GM12865 (cell line): ENCODE measurements at regions not wholly inside any gene's neighbourhood (a gene's known extent, or its start where the extent isn't known, plus 50 kb on each side); places are given as distances from the start of the nearest gene placed in this dataset.
"Not testable (repeated sequence)": the region's sequence is repeated elsewhere in the genome, so short reads cannot be mapped to it uniquely, and the experiment has no call there.

Experiments used
- DNase-seq: peaks from one replicate; pipeline ENCODE4 v3.0.0; 2010; ENCODE audit warnings: low read depth
- H3K4me3 ChIP-seq: 2 replicates; pipeline ENCODE4 v1.5.1; 2011; ENCODE audit warnings: mild to moderate bottlenecking, low read depth, low read length, control low read depth
- CTCF ChIP-seq: IDR thresholded peaks from 2 replicates; pipeline ENCODE4 v1.5.1; 2011; ENCODE audit warnings: low read length, control low read depth, low read depth, inconsistent platforms; ENCODE audit not compliant: insufficient read depth; ENCODE audit errors: missing control alignments

DNA sequence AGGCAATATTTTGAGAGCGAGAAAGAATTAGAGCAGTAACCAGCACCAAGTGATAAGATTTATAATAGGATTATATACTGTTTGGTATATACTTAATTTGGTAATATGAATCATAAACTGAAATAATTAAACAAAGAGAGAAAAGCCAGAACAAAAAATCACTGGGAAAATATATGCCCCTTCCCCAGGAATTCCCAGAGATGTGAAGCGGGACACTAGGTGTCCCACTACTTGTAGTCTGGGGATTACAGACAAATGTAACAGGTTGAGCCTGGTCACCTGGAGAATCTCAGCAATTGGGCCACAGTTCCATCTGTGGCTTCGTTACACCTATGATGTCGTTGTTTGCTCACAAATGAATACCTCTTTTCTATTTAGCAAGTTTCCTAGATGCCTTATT, 256.1 kb upstream of the CHAC2 start:
- no peak for DNase-seq
- TF ChIP-seq CTCF: no peak
- H3K4me3 ChIP-seq: no peak overlapping the region

DNA sequence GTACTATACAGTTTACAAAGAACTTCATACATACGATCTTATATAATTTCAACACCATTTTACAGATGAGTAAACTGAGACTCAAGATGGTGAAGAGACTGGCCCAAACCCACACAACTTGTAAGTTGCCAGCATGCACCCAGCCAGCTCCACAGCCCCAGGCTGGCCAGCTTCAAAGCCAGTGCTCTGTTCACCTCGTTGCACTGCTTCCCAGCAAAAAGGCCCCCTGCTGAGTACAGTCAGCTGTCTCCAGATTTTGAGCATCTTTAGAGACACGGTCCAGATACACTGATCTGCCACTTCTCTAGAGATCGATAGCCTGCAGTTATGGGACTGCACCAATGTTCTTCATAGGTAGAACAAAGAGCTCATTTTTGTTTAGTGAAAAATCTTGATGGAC, 257.2 kb upstream of the CHAC2 start:
- H3K4me3 ChIP-seq: no peak overlapping the region
- no peak for TF ChIP-seq CTCF
- no peak for DNase-seq

GRCh38 chr2:53509831-53510388, 257.7 kb upstream of the CHAC2 start:
- TF ChIP-seq CTCF: no peak
- DNase-seq: no peak
- no peak overlapping the region for H3K4me3 ChIP-seq

DNA sequence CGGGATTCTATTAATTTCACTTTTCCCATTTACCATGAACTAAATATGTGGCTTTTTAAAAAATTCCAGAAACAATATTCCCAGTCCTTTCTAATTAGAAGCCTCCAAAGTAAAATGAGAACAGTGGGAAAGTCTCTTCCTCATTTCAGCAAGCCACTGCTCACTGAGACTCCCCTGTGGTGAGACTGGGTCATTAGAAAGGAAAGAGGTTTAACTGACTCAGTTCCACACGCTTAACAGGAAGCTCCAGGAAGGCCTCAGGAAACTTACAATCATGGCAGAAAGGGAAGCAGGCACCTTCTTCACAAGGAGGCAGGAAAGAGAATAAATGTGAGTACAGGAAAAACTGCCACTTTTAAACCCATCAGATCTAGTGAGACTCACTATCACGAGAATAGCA, 258.9 kb upstream of the CHAC2 start:
- TF ChIP-seq CTCF: no peak
- H3K4me3 ChIP-seq: no peak overlapping the region
- no peak for DNase-seq

GRCh38 chr2:53507070-53507469, 260.5 kb upstream of the CHAC2 start:
- not testable (repeated sequence) for DNase-seq, H3K4me3 ChIP-seq

- TF ChIP-seq CTCF: no peak
- DNase-seq: no peak
- no peak overlapping the region for H3K4me3 ChIP-seq
These were observed 261.8 kb upstream of the CHAC2 start for GRCh38 chr2:53505826-53506225.

- no peak for DNase-seq
- H3K4me3 ChIP-seq: no peak overlapping the region
- TF ChIP-seq CTCF: no peak
These were observed 263.1 kb upstream of the CHAC2 start for GRCh38 chr2:53504507-53504906.
